ENCODE measurements at regions not wholly inside any gene's neighbourhood (a gene's known extent, or its start where the extent isn't known, plus 50 kb on each side); places are given as distances from the start of the nearest gene placed in this dataset.

- Histone ChIP-seq H3K4me1 (no peaks in the 10 kb centered on the region), H3K4me3 (no peak overlapping the region), H3K36me3 (no peaks in the 10 kb centered on the region), H3K27ac (no peak overlapping the region), H3K27me3 (no peaks in the 10 kb centered on the region), H3K9me3 (no peaks in the 10 kb centered on the region)
- TF ChIP-seq, protein P1, sequence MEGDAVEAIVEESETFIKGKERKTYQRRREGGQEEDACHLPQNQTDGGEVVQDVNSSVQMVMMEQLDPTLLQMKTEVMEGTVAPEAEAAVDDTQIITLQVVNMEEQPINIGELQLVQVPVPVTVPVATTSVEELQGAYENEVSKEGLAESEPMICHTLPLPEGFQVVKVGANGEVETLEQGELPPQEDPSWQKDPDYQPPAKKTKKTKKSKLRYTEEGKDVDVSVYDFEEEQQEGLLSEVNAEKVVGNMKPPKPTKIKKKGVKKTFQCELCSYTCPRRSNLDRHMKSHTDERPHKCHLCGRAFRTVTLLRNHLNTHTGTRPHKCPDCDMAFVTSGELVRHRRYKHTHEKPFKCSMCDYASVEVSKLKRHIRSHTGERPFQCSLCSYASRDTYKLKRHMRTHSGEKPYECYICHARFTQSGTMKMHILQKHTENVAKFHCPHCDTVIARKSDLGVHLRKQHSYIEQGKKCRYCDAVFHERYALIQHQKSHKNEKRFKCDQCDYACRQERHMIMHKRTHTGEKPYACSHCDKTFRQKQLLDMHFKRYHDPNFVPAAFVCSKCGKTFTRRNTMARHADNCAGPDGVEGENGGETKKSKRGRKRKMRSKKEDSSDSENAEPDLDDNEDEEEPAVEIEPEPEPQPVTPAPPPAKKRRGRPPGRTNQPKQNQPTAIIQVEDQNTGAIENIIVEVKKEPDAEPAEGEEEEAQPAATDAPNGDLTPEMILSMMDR (IDR thresholded peaks at IDR 0.05) = no peak
- TF ChIP-seq POLR2A (IDR thresholded peaks at IDR 0.05) = no peak
- DNase-seq = no peak
Observed at GRCh38 chr16:6122401-6122800, 1024.8 kb upstream of the EEF2KMT start.

GRCh38 chr16:6114691-6115090, 1017.1 kb upstream of the EEF2KMT start:
- Histone ChIP-seq H3K27ac (no peak overlapping the region), H3K27me3 (no peaks in the 10 kb centered on the region), H3K36me3 (no peaks in the 10 kb centered on the region), H3K4me3 (no peak overlapping the region), H3K4me1 (no peaks in the 10 kb centered on the region), H3K9me3 (peaks cover 0 to 4% (median 0%) of the 10 kb centered on the region in 4 donors)
- no peak for DNase-seq
- no peak for TF ChIP-seq POLR2A (IDR thresholded peaks at IDR 0.05)
- TF ChIP-seq, protein P1 (IDR thresholded peaks at IDR 0.05) = no peak

GRCh38 chr16:6113749-6114148, 1016.2 kb upstream of the EEF2KMT start:
- no peak overlapping the region for H3K27ac ChIP-seq
- peaks cover 0 to 4% (median 0%) of the 10 kb centered on the region in 4 donors for H3K9me3 ChIP-seq
- no peak for DNase-seq
- no peaks in the 10 kb centered on the region for H3K36me3 ChIP-seq
- TF ChIP-seq POLR2A (IDR thresholded peaks at IDR 0.05) = no peak
- TF ChIP-seq, protein P1 (IDR thresholded peaks at IDR 0.05) = no peak
- no peaks in the 10 kb centered on the region for H3K27me3 ChIP-seq
- H3K4me3 ChIP-seq = no peak overlapping the region
- H3K4me1 ChIP-seq = no peaks in the 10 kb centered on the region

GRCh38 chr16:6112700-6113099, 1015.1 kb upstream of the EEF2KMT start:
- no peak overlapping the region for H3K27ac ChIP-seq
- no peak for TF ChIP-seq POLR2A (IDR thresholded peaks at IDR 0.05)
- TF ChIP-seq, protein P1 (IDR thresholded peaks at IDR 0.05) = no peak
- no peaks in the 10 kb centered on the region for H3K27me3 ChIP-seq
- no peaks in the 10 kb centered on the region for H3K36me3 ChIP-seq
- H3K4me1 ChIP-seq = no peaks in the 10 kb centered on the region
- H3K4me3 ChIP-seq = no peak overlapping the region
- no peak for DNase-seq
- peaks cover 0 to 4% (median 0%) of the 10 kb centered on the region in 4 donors for H3K9me3 ChIP-seq

DNA sequence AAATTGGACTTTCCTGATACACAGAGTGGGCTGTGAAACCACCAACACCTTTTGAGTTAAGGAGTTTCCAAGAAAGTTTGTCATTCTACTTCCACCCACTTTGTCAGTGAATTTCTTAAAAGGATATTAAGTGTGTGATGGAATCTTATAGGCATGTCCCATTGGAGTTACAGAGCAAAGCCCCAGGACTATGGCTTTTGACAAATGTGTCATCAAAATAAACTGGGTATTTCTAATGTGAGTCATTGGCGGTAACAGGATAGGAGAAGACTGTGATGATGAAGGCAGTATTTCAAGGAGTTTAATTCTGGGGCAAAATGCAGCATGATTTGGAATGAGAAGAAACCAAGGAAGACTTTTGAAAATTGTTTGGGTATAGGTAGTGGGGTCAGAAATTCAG, 1013.8 kb upstream of the EEF2KMT start:
- H3K4me1 ChIP-seq = no peaks in the 10 kb centered on the region
- H3K27ac ChIP-seq = no peak overlapping the region
- H3K9me3 ChIP-seq = peaks cover 0 to under 1% (median 0%) of the 10 kb centered on the region in 4 donors
- H3K4me3 ChIP-seq = no peak overlapping the region
- no peak for DNase-seq
- no peaks in the 10 kb centered on the region for H3K36me3 ChIP-seq
- no peaks in the 10 kb centered on the region for H3K27me3 ChIP-seq
- TF ChIP-seq, protein P1 (IDR thresholded peaks at IDR 0.05) = no peak
- no peak for TF ChIP-seq POLR2A (IDR thresholded peaks at IDR 0.05)

DNA sequence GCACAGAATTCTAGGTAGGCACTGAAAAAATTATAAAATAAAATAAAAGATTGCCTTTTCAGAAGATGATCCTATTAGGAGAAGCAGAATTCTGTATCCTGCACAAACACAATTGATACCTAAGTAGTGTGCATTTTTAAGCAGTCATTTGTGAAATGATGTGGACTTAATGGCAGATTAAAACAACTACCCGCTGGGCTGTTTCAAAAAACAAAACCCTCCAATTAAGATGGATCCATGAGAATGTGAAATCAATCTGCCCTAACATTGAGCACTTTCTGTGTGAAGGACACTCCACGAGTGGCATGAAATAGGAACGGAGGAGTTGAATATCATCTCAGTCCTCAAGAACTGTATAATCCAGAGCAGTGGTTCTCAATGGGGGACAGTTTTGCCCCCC, 1012.8 kb upstream of the EEF2KMT start:
- TF ChIP-seq POLR2A (IDR thresholded peaks at IDR 0.05) = no peak
- TF ChIP-seq, protein P1 (IDR thresholded peaks at IDR 0.05) = no peak
- H3K9me3 ChIP-seq = no peaks in the 10 kb centered on the region
- DNase-seq = no peak

More for the DNA sequence above, 1012.8 kb upstream of the EEF2KMT start:
- Histone ChIP-seq H3K27ac (no peak overlapping the region), H3K4me1 (no peaks in the 10 kb centered on the region), H3K36me3 (no peaks in the 10 kb centered on the region), H3K27me3 (no peaks in the 10 kb centered on the region), H3K4me3 (no peak overlapping the region)
